HCT116 (cell line): ENCODE measurements at regions not wholly inside any gene's neighbourhood (a gene's known extent, or its start where the extent isn't known, plus 50 kb on each side); places are given as distances from the start of the nearest gene placed in this dataset.

ENCODE experiments used
- ATAC-seq: fragments of 200-7000 bp; cut with Tn5 transposase; 2 replicates; pipeline ENCODE4 v1.9.1; 2020; ENCODE audit warnings: mild to moderate bottlenecking, moderate library complexity
- BruUV-seq: library from RNA; stranded (reverse); fragments of 400-500 nt; replicated peaks from 2 replicates; lab custom pipeline; 2021; lab: Mats Ljungman, UMichigan
- CTCF ChIA-PET: fragments of 300-600 bp; sonication (Branson Sonifier 250); formaldehyde crosslinking; loops from one replicate; lab custom pipeline; 2021; ENCODE audit warnings: antibody characterized with exemption; lab: Charles Lee
- POLR2A ChIA-PET: fragments of 300-600, 350-600 bp; sonication (Branson Sonifier 250); formaldehyde crosslinking; loops from one replicate; lab custom pipeline; 2021; ENCODE audit warnings: antibody characterized with exemption; lab: Charles Lee
- RAD21 ChIA-PET, 2 experiments: fragments of 300-600 bp; sonication (Branson Sonifier 250); formaldehyde crosslinking; loops; one replicate each; lab custom pipeline; 2023; ENCODE audit warnings: low total read pairs in 2 of 2; ENCODE audit not compliant: uncharacterized antibody in 2 of 2, unreplicated experiment in 2 of 2, low non-redundant PET in 1 of 2; lab: Charles Lee
- DNase-seq: peaks from one replicate; pipeline ENCODE4 v3.0.0-alpha.2; 2010; ENCODE audit warnings: low read depth, low spot score
- H2AFZ ChIP-seq: fragments of 200-600 bp; shearing (Covaris generic), sonication (generic); 2 replicates; pipeline ENCODE4 v1.6.1; 2017; ENCODE audit warnings: low read depth, mixed run types, mixed read lengths, antibody characterized with exemption, low read length; ENCODE audit not compliant: poor library complexity, severe bottlenecking
- H3K27ac ChIP-seq: 2 replicates; pipeline ENCODE4 v1.5.1; 2012; ENCODE audit warnings: low read depth, low read length
- H3K27me3 ChIP-seq: fragments of 200-600 bp; sonication (generic); 2 replicates; pipeline ENCODE4 v1.6.1; 2016; ENCODE audit warnings: mixed run types, low read length, mixed read lengths; ENCODE audit not compliant: insufficient read depth
- H3K36me3 ChIP-seq, 2 experiments: fragments of 200-500 bp in 1 of 2; fragments of 200-600 bp in 1 of 2; sonication (Bioruptor generic) in 1 of 2; sonication (generic) in 1 of 2; 2 replicates each; pipeline versions ENCODE4 v1.5.1 to v1.6.1; 2014 to 2016; ENCODE audit warnings: low read length in 2 of 2, inconsistent platforms in 1 of 2, mixed read lengths in 1 of 2, mixed run types in 1 of 2; ENCODE audit not compliant: insufficient read depth in 2 of 2, control insufficient read depth in 1 of 2
- H3K4me1 ChIP-seq, 2 experiments: fragments of 200-600 bp in 1 of 2; sonication (generic) in 1 of 2; 2 replicates each; pipeline versions ENCODE4 v1.5.1 to v1.6.1; 2012 to 2017; ENCODE audit warnings: low read length in 2 of 2, inconsistent platforms in 1 of 2, mild to moderate bottlenecking in 1 of 2, mixed read lengths in 1 of 2, mixed run types in 1 of 2, moderate library complexity in 1 of 2; ENCODE audit not compliant: insufficient read depth in 2 of 2, control insufficient read depth in 1 of 2
- H3K4me2 ChIP-seq: fragments of 200-600 bp; sonication (generic); 2 replicates; pipeline ENCODE4 v1.6.1; 2017; ENCODE audit warnings: mixed run types, low read length, mixed read lengths
- H3K4me3 ChIP-seq, 2 experiments: fragments of 200-600 bp in 1 of 2; sonication (generic) in 1 of 2; replicated peaks in 1 of 2; 2 replicates each; pipeline ENCODE4 v1.5.1; 2011 to 2016; ENCODE audit warnings: low read length in 2 of 2, control low read depth in 1 of 2, low read depth in 1 of 2, mild to moderate bottlenecking in 1 of 2, mixed read lengths in 1 of 2, mixed run types in 1 of 2
- H3K79me2 ChIP-seq: fragments of 200-600 bp; sonication (generic); 2 replicates; pipeline ENCODE4 v1.6.1; 2017; ENCODE audit warnings: mild to moderate bottlenecking, mixed run types, low read length, moderate library complexity, mixed read lengths; ENCODE audit not compliant: insufficient read depth
- H3K9ac ChIP-seq: fragments of 200-600 bp; sonication (generic); 2 replicates; pipeline ENCODE4 v1.6.1; 2016; ENCODE audit warnings: low read length, mixed read lengths
- H3K9me2 ChIP-seq: fragments of 200-600 bp; sonication (generic), shearing (Covaris generic); 2 replicates; pipeline ENCODE4 v1.6.1; 2017; ENCODE audit warnings: mixed run types, mild to moderate bottlenecking, moderate library complexity; ENCODE audit not compliant: insufficient read depth
- H3K9me3 ChIP-seq, 2 experiments: fragments of 200-500 bp in 1 of 2; fragments of 200-600 bp in 1 of 2; sonication (Bioruptor generic) in 1 of 2; sonication (generic) in 1 of 2; 2 replicates each; pipeline ENCODE4 v1.6.1; 2014 to 2017; ENCODE audit warnings: low read length in 2 of 2, mixed read lengths in 2 of 2, inconsistent platforms in 1 of 2, low read depth in 1 of 2, mild to moderate bottlenecking in 1 of 2, mixed run types in 1 of 2, moderate library complexity in 1 of 2; ENCODE audit not compliant: control insufficient read depth in 1 of 2, insufficient read depth in 1 of 2
- H4K20me1 ChIP-seq: fragments of 200-600 bp; sonication (generic), shearing (Covaris generic); 2 replicates; pipeline ENCODE4 v1.6.1; 2017; ENCODE audit warnings: mixed run types, mild to moderate bottlenecking, moderate library complexity; ENCODE audit not compliant: insufficient read depth
- CTCF ChIP-seq, 3 experiments: fragments of 200-600 bp in 1 of 3; sonication (generic) in 1 of 3; IDR thresholded peaks in 2 of 3; conservative IDR thresholded peaks in 1 of 3; 2 replicates each; pipeline ENCODE4 v1.5.1; 2012 to 2017; ENCODE audit warnings: low read depth in 2 of 3, low read length in 2 of 3, antibody characterized with exemption in 1 of 3, borderline replicate concordance in 1 of 3, control low read depth in 1 of 3, mild to moderate bottlenecking in 1 of 3, mixed read lengths in 1 of 3, mixed run types in 1 of 3, moderate library complexity in 1 of 3; ENCODE audit not compliant: insufficient read depth in 1 of 3
- ELF1 ChIP-seq: IDR thresholded peaks from 2 replicates; pipeline ENCODE4 v1.6.1; 2012; ENCODE audit warnings: low read depth, borderline replicate concordance
- FOSL1 ChIP-seq: IDR thresholded peaks from 2 replicates; pipeline ENCODE4 v1.6.1; 2012; ENCODE audit warnings: low read depth
- JUND ChIP-seq: IDR thresholded peaks from 2 replicates; pipeline ENCODE4 v1.6.1; 2012
- POLR2A ChIP-seq: IDR thresholded peaks from 2 replicates; pipeline ENCODE4 v1.7.0; 2011; ENCODE audit warnings: borderline replicate concordance; ENCODE audit not compliant: insufficient read depth, insufficient read length; ENCODE audit errors: extremely low read depth
- POLR2AphosphoS5 ChIP-seq: IDR thresholded peaks from 2 replicates; pipeline ENCODE4 v1.6.1; 2011; ENCODE audit warnings: mild to moderate bottlenecking, low read depth, low read length, moderate library complexity
- SP1 ChIP-seq: IDR thresholded peaks from 2 replicates; pipeline ENCODE4 v1.6.1; 2012; ENCODE audit warnings: low read depth
- SRF ChIP-seq: IDR thresholded peaks from 2 replicates; pipeline ENCODE4 v1.6.1; 2012; ENCODE audit warnings: low read depth
- YY1 ChIP-seq: IDR thresholded peaks from 2 replicates; pipeline ENCODE4 v1.6.1; 2011; ENCODE audit warnings: low read length, low read depth, moderate library complexity, mild to moderate bottlenecking; ENCODE audit not compliant: insufficient replicate concordance; ENCODE audit errors: extremely low read depth
- ZBTB33 ChIP-seq: IDR thresholded peaks from 2 replicates; pipeline ENCODE4 v1.6.1; 2011; ENCODE audit warnings: mild to moderate bottlenecking, low read length, moderate library complexity; ENCODE audit not compliant: insufficient replicate concordance; ENCODE audit errors: extremely low read depth
- ZFX ChIP-seq: fragments of 450-650 bp; IDR thresholded peaks from 2 replicates; pipeline ENCODE4 v1.6.1; 2017
- intact Hi-C: fragments of 100-400 bp; cut with micrococcal nuclease; formaldehyde crosslinking; loops from 2 replicates; pipeline ENCODE4 v1.10.0; 2022

GRCh38 chr14:97970222-97970621 lies 1173.0 kb downstream of the VRK1 start:
- Histone ChIP-seq H3K9ac (no peak overlapping the region), H3K79me2 (no peaks in the 10 kb centered on the region), H2AFZ (no peak overlapping the region), H3K4me3 (no peak overlapping the region), H3K27me3 (no peaks in the 10 kb centered on the region), H3K36me3 (no peaks in the 10 kb centered on the region), H4K20me1 (no peaks in the 10 kb centered on the region), H3K27ac (no peak overlapping the region), H3K9me2 (no peaks in the 10 kb centered on the region), H3K9me3 (no peaks in the 10 kb centered on the region; a peak in 1 of 4 replicates), H3K4me2 (no peak overlapping the region), H3K4me1 (no peaks in the 10 kb centered on the region)
- no TSS peak for BruUV-seq
- ChIA-PET RAD21 (no interaction called here), POLR2A (no interaction called here), CTCF (no interaction called here)
- intact Hi-C loops = no loop called here
- DNase-seq (no peak), ATAC-seq (no peak)
- TF ChIP-seq CTCF (IDR thresholded peaks at IDR 0.05 in 2 of 3, conservative IDR thresholded peaks at IDR 0.05 in 1 of 3; ENCODE audit: borderline replicate concordance in 1 of 3, insufficient read depth in 1 of 3, low read depth in 2 of 3, low read length in 2 of 3) (no peak), YY1 (no peak), ELF1 (no peak)

GRCh38 chr14:97975216-97975615 lies 1178.0 kb downstream of the VRK1 start:
- ATAC-seq (no peak), DNase-seq (no peak)
- H3K4me2 ChIP-seq = no peak overlapping the region
- H3K27ac ChIP-seq = no peak overlapping the region
- no peaks in the 10 kb centered on the region for H3K79me2 ChIP-seq
- no peak overlapping the region for H3K4me3 ChIP-seq
- intact Hi-C loops = no loop called here
- ChIA-PET RAD21 (no interaction called here), POLR2A (no interaction called here), CTCF (no interaction called here)
- no peak overlapping the region for H3K9ac ChIP-seq
- TF ChIP-seq JUND (no peak), SRF (no peak), ZFX (no peak), ZBTB33 (no peak), SP1 (no peak), FOSL1 (no peak), POLR2A (no peak), ELF1 (no peak), POLR2AphosphoS5 (no peak)
- H3K36me3 ChIP-seq = no peaks in the 10 kb centered on the region
- no peak overlapping the region for H2AFZ ChIP-seq
- no peaks in the 10 kb centered on the region for H3K4me1 ChIP-seq
- no peaks in the 10 kb centered on the region for H3K9me2 ChIP-seq
- H3K27me3 ChIP-seq = no peaks in the 10 kb centered on the region
- BruUV-seq = no TSS peak
- H4K20me1 ChIP-seq = no peaks in the 10 kb centered on the region
- no peaks in the 10 kb centered on the region; a peak in 1 of 4 replicates for H3K9me3 ChIP-seq
